K562 (cell line): ENCODE measurements at regions not wholly inside any gene's neighbourhood (a gene's known extent, or its start where the extent isn't known, plus 50 kb on each side); places are given as distances from the start of the nearest gene placed in this dataset.

Experiments used
- SRF ChIP-seq, 2 experiments: fragments of 250-450, 450-650 bp in 1 of 2; sonication (Bioruptor Pico) in 1 of 2; sonication (generic) in 1 of 2; formaldehyde crosslinking; IDR thresholded peaks; 2 replicates each; pipeline versions ENCODE4 v1.5.0 to v1.5.1; 2020 to 2022; ENCODE audit warnings: mild to moderate bottlenecking in 1 of 2, missing genetic modification reagents in 1 of 2
- TCF7 ChIP-seq: sonication (generic); IDR thresholded peaks from 2 replicates; pipeline ENCODE4 v1.6.1; 2016; ENCODE audit warnings: antibody characterized with exemption, borderline replicate concordance
- U2AF2 ChIP-seq: fragments of 200-400 bp; formaldehyde crosslinking; optimal IDR thresholded peaks from 2 replicates; pipeline ENCODE3; 2017; ENCODE audit warnings: low read depth, mild to moderate bottlenecking, low read length
- TF ChIP-seq, protein P1 (sequence below): fragments of 250-450 bp; sonication (Bioruptor Pico); IDR thresholded peaks from 2 replicates; pipeline ENCODE4 v1.8.0; 2022; ENCODE audit warnings: moderate library complexity, mild to moderate bottlenecking, inconsistent platforms
- TF ChIP-seq, protein P2 (sequence below): fragments of 250-450 bp; sonication (Bioruptor Pico); IDR thresholded peaks from 2 replicates; pipeline ENCODE4 v1.4.0; 2020
- TF ChIP-seq, protein P3 (sequence below): fragments of 250-450 bp; sonication (Bioruptor Pico); IDR thresholded peaks from 2 replicates; pipeline ENCODE4 v1.4.0; 2020

DNA sequence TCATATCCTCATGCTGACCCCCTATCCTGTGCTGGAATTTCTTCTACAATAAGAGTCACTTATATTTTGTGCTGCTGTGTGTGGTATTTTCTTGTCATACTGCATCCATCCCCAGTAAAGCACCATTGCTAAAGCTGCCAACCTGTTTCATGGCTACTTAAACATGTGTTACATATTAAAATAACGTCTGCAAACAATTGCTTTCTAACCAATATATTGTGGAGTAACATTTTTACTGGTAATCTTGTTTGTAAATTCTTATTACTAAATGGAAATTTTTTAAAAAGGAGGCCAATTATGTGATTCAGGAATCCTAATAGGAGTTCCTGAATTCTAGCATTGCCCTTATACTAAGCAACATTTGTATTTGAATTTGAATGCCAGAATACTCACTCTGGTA, 160.3 kb upstream of the VEGFC start (continued):
- TF ChIP-seq, protein P1, sequence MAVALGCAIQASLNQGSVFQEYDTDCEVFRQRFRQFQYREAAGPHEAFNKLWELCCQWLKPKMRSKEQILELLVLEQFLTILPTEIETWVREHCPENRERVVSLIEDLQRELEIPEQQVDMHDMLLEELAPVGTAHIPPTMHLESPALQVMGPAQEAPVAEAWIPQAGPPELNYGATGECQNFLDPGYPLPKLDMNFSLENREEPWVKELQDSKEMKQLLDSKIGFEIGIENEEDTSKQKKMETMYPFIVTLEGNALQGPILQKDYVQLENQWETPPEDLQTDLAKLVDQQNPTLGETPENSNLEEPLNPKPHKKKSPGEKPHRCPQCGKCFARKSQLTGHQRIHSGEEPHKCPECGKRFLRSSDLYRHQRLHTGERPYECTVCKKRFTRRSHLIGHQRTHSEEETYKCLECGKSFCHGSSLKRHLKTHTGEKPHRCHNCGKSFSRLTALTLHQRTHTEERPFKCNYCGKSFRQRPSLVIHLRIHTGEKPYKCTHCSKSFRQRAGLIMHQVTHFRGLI: no peak
- TF ChIP-seq SRF (CRISPR knock-in tag; IDR thresholded peaks at IDR 0.05) (no peak), TCF7 (no peak), U2AF2 (no peak)
- TF ChIP-seq, protein P2, sequence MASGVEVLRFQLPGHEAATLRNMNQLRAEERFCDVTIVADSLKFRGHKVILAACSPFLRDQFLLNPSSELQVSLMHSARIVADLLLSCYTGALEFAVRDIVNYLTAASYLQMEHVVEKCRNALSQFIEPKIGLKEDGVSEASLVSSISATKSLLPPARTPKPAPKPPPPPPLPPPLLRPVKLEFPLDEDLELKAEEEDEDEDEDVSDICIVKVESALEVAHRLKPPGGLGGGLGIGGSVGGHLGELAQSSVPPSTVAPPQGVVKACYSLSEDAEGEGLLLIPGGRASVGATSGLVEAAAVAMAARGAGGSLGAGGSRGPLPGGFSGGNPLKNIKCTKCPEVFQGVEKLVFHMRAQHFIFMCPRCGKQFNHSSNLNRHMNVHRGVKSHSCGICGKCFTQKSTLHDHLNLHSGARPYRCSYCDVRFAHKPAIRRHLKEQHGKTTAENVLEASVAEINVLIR (CRISPR knock-in tag): no peak
- TF ChIP-seq, protein P3, sequence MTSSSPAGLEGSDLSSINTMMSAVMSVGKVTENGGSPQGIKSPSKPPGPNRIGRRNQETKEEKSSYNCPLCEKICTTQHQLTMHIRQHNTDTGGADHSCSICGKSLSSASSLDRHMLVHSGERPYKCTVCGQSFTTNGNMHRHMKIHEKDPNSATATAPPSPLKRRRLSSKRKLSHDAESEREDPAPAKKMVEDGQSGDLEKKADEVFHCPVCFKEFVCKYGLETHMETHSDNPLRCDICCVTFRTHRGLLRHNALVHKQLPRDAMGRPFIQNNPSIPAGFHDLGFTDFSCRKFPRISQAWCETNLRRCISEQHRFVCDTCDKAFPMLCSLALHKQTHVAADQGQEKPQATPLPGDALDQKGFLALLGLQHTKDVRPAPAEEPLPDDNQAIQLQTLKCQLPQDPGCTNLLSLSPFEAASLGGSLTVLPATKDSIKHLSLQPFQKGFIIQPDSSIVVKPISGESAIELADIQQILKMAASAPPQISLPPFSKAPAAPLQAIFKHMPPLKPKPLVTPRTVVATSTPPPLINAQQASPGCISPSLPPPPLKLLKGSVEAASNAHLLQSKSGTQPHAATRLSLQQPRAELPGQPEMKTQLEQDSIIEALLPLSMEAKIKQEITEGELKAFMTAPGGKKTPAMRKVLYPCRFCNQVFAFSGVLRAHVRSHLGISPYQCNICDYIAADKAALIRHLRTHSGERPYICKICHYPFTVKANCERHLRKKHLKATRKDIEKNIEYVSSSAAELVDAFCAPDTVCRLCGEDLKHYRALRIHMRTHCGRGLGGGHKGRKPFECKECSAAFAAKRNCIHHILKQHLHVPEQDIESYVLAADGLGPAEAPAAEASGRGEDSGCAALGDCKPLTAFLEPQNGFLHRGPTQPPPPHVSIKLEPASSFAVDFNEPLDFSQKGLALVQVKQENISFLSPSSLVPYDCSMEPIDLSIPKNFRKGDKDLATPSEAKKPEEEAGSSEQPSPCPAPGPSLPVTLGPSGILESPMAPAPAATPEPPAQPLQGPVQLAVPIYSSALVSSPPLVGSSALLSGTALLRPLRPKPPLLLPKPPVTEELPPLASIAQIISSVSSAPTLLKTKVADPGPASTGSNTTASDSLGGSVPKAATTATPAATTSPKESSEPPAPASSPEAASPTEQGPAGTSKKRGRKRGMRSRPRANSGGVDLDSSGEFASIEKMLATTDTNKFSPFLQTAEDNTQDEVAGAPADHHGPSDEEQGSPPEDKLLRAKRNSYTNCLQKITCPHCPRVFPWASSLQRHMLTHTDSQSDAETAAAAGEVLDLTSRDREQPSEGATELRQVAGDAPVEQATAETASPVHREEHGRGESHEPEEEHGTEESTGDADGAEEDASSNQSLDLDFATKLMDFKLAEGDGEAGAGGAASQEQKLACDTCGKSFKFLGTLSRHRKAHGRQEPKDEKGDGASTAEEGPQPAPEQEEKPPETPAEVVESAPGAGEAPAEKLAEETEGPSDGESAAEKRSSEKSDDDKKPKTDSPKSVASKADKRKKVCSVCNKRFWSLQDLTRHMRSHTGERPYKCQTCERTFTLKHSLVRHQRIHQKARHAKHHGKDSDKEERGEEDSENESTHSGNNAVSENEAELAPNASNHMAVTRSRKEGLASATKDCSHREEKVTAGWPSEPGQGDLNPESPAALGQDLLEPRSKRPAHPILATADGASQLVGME (CRISPR knock-in tag): no peak
